HL-60 (cell line): ENCODE measurements at regions not wholly inside any gene's neighbourhood (a gene's known extent, or its start where the extent isn't known, plus 50 kb on each side); places are given as distances from the start of the nearest gene placed in this dataset.
"Not testable (repeated sequence)": the region's sequence is repeated elsewhere in the genome, so short reads cannot be mapped to it uniquely, and the experiment has no call there.

ENCODE experiments used
- CTCF ChIP-seq: IDR thresholded peaks from one replicate; pipeline ENCODE4 v1.5.1; 2011; ENCODE audit warnings: low read length, control low read depth, inconsistent platforms; ENCODE audit not compliant: insufficient read depth
- GABPA ChIP-seq: IDR thresholded peaks from 2 replicates; pipeline ENCODE4 v1.6.1; 2012; ENCODE audit warnings: low read depth
- POLR2AphosphoS5 ChIP-seq: IDR thresholded peaks from 2 replicates; pipeline ENCODE4 v1.6.1; 2012; ENCODE audit warnings: low read depth
- REST ChIP-seq: IDR thresholded peaks from 2 replicates; pipeline ENCODE4 v1.6.1; 2012; ENCODE audit warnings: low read depth; ENCODE audit not compliant: insufficient replicate concordance

GRCh38 chr4:189630913-189631567 lies 309.6 kb upstream of the FRG1 start:
- not testable (repeated sequence) for TF ChIP-seq GABPA, CTCF, POLR2AphosphoS5, REST
